ENCODE measurements at regions not wholly inside any gene's neighbourhood (a gene's known extent, or its start where the extent isn't known, plus 50 kb on each side); places are given as distances from the start of the nearest gene placed in this dataset.

GRCh38 chr10:78707745-78708144, 361.0 kb upstream of the ZMIZ1 start:
- TF ChIP-seq CTCF (IDR thresholded peaks at IDR 0.05 in 4 of 5, conservative IDR thresholded peaks at IDR 0.05 in 1 of 5) (no peak), POLR2A (IDR thresholded peaks at IDR 0.05) (no peak)

Data from gastrocnemius medialis (tissue), 4 donors.